SJSA1 (cell line): ENCODE measurements at regions not wholly inside any gene's neighbourhood (a gene's known extent, or its start where the extent isn't known, plus 50 kb on each side); places are given as distances from the start of the nearest gene placed in this dataset.
"Not testable (repeated sequence)": the region's sequence is repeated elsewhere in the genome, so short reads cannot be mapped to it uniquely, and the experiment has no call there.

Experiments used
- DNase-seq, 2 experiments: peaks; one replicate each; pipeline ENCODE4 v3.0.0-alpha.2; 2015 to 2020; ENCODE audit warnings: low spot score in 2 of 2, low read depth in 1 of 2
- H3K27ac ChIP-seq: fragments of 250-450 bp; sonication (Bioruptor Pico); 2 replicates; pipeline ENCODE4 v1.5.1; 2020; ENCODE audit warnings: mild to moderate bottlenecking, moderate library complexity
- H3K27me3 ChIP-seq: fragments of 250-450 bp; sonication (Bioruptor Pico); replicated peaks from 2 replicates; pipeline ENCODE4 v1.5.1; 2020; ENCODE audit warnings: mild to moderate bottlenecking, moderate library complexity
- H3K36me3 ChIP-seq: fragments of 250-450 bp; sonication (Bioruptor Pico); 2 replicates; pipeline ENCODE4 v1.5.1; 2020; ENCODE audit warnings: mild to moderate bottlenecking
- H3K4me1 ChIP-seq: fragments of 250-450 bp; sonication (Bioruptor Pico); replicated peaks from 2 replicates; pipeline ENCODE4 v1.6.1; 2021; ENCODE audit warnings: mild to moderate bottlenecking
- H3K4me3 ChIP-seq: fragments of 250-450 bp; sonication (Bioruptor Pico); 2 replicates; pipeline ENCODE4 v1.5.1; 2020; ENCODE audit warnings: mild to moderate bottlenecking
- H3K9me3 ChIP-seq: fragments of 250-450 bp; sonication (Bioruptor Pico); replicated peaks from 2 replicates; pipeline ENCODE4 v1.5.1; 2020; ENCODE audit warnings: mild to moderate bottlenecking

DNA sequence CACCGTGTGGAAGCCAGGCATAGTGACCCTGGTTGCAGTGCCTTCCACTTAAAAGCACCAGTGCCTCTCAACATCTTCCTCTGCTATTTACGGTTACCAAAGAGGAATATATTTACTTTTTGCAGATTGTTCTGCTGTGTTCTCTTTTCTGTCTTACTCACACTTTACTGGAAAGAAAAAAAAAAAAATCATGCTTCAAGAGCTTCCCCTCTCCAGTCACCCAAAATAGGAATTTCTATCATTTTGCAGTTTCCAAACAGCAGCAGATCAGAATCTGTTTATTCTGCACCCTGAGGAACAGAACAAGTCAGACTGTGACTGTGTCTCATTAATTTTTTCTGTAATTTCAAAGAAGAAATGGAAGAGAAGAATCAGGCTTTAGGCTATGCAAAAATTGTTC is 96.1 kb downstream of the KCNJ2 start:
- no peaks in the 10 kb centered on the region for H3K36me3 ChIP-seq
- H3K4me1 ChIP-seq: no peaks in the 10 kb centered on the region
- no peaks in the 10 kb centered on the region for H3K9me3 ChIP-seq
- H3K4me3 ChIP-seq: no peak overlapping the region
- H3K27me3 ChIP-seq: no peaks in the 10 kb centered on the region
- DNase-seq: no peak
- no peak overlapping the region for H3K27ac ChIP-seq

DNA sequence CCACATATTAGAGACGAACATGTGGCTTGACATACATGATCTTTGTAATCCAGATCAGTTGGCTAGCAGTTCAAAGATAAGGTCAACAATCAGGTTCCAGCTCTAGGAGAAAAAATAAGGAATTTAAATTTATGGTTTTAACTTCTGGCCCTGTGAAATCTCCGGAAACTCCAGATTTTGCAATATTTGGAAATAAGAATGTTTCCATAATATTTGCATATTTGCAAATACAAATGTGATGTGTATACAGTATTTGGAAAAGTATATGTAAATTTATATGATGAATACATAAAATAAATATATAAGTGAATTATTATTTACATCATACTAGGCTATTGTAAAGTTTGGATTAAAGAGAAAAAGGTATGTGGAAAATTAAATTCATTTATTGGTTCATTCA is 97.1 kb downstream of the KCNJ2 start:
- Histone ChIP-seq H3K4me3 (no peak overlapping the region), H3K9me3 (no peaks in the 10 kb centered on the region; the same call in 1 of the 2 replicates), H3K27ac (no peak overlapping the region), H3K36me3 (no peaks in the 10 kb centered on the region), H3K27me3 (no peaks in the 10 kb centered on the region), H3K4me1 (no peaks in the 10 kb centered on the region)
- no peak for DNase-seq

DNA sequence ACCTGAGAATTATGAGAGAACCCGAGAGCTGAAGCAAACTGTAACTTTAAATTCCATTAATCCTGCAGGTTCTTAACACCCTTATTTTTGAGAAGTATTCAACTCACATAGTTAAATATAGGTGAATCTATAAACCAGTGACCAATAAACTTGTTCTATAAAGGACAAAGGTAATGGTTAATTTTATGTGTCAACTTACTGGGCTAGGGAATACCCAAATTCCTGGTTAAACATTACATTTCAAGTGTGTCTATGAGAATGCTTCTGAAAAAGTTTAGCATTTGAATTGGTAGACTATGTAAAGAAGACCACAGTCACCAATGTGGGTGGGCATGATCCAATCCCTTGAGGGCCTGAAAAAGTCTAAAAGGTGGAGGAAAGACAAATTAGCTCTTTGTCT is 99.1 kb downstream of the KCNJ2 start:
- DNase-seq: no peak
- Histone ChIP-seq H3K9me3 (no peaks in the 10 kb centered on the region; the same call in 1 of the 2 replicates), H3K27me3 (no peaks in the 10 kb centered on the region), H3K4me1 (no peaks in the 10 kb centered on the region), H3K4me3 (no peak overlapping the region), H3K36me3 (no peaks in the 10 kb centered on the region), H3K27ac (no peak overlapping the region)

DNA sequence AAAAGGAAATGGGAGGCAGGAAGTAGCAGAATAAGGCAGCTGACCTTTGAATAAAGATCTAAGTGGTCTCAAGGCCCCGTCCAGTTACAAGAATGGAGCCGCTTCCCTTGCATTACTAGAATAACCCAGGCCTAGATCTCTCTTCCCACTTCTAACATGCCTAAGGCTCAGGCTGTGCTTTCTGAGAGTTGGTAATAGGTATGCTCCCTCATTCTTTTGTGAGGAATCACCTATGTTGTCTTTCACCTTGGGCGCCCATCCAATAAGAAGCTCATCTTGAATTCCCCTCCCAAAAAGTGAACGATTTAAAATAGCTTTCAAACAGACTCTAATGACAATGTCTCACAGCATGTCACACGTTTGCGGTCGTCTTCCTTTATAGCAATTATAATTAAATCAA is 101.2 kb downstream of the KCNJ2 start:
- DNase-seq: no peak
- Histone ChIP-seq H3K27me3 (no peaks in the 10 kb centered on the region), H3K27ac (no peak overlapping the region), H3K4me3 (no peak overlapping the region), H3K36me3 (no peaks in the 10 kb centered on the region), H3K4me1 (no peaks in the 10 kb centered on the region), H3K9me3 (no peaks in the 10 kb centered on the region; the same call in 1 of the 2 replicates)

DNA sequence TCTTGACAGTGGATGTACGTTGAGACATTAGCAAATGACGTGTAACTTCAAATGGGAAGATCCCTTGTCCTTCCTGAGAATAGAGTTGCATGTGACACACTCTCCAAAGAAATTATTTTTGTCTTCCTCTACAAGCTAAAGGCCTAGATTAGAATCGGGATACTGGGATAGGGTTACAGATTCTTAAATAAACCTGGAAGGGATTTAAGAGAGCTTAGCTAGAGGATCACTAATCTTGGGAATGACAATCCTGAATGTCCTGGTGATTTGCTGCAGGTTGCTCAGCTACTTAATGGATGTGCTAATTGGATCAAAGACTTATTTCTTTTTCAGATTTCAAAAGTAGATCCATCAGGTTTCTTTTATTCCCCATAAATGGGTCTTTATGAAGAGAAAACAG is 101.9 kb downstream of the KCNJ2 start:
- DNase-seq: no peak
- H3K36me3 ChIP-seq: no peaks in the 10 kb centered on the region
- H3K9me3 ChIP-seq: no peaks in the 10 kb centered on the region; the same call in 1 of the 2 replicates
- H3K4me1 ChIP-seq: no peaks in the 10 kb centered on the region
- H3K27me3 ChIP-seq: no peaks in the 10 kb centered on the region
- no peak overlapping the region for H3K4me3 ChIP-seq
- no peak overlapping the region for H3K27ac ChIP-seq

DNA sequence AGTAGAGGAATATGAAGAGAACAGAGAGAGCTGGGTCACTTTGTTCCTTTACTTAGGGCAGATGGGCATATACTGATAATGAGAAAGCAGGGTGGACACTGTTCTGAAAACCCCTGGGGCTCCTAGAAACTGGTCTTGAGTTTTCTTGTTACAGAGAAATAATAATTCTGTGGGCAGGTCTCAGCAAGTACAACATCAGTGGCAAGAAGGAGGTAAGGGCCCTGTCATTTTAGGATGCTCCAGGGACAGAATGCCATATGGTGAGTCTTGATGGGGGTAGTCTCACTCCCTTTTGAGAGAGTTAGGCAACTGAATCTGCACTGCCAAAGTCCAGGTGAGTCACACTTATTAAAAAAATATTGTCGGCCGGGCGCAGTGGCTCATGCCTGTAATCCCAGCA is 102.3 kb downstream of the KCNJ2 start:
- Histone ChIP-seq H3K27me3 (no peaks in the 10 kb centered on the region), H3K36me3 (no peaks in the 10 kb centered on the region), H3K4me3 (no peak overlapping the region), H3K4me1 (no peaks in the 10 kb centered on the region), H3K9me3 (no peaks in the 10 kb centered on the region; the same call in 1 of the 2 replicates), H3K27ac (no peak overlapping the region)
- DNase-seq: no peak

DNA sequence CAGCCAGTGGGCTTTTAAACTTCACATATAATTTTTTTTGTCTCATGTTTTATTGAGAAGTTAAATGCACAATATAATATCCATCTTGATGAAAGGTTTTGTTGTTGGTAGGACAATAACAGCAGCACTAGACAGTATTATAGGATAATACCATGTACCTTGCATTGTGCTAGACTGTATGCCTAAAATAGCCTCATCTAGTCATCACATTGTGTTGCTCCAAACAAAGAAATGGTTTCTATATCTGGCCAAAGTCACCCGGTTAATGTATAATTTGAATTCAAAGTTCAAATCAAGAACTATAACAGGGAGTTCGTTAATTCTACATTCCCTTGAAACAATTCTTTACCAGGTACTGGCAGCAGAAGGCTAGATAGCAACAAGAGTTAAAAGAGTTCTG is 104.9 kb downstream of the KCNJ2 start:
- Histone ChIP-seq H3K36me3 (no peaks in the 10 kb centered on the region), H3K27ac (no peak overlapping the region), H3K9me3 (no peaks in the 10 kb centered on the region; the same call in 1 of the 2 replicates), H3K4me3 (no peak overlapping the region), H3K4me1 (no peaks in the 10 kb centered on the region), H3K27me3 (peaks cover 2% of the 10 kb centered on the region; the same call in 1 of the 2 replicates)
- no peak for DNase-seq

DNA sequence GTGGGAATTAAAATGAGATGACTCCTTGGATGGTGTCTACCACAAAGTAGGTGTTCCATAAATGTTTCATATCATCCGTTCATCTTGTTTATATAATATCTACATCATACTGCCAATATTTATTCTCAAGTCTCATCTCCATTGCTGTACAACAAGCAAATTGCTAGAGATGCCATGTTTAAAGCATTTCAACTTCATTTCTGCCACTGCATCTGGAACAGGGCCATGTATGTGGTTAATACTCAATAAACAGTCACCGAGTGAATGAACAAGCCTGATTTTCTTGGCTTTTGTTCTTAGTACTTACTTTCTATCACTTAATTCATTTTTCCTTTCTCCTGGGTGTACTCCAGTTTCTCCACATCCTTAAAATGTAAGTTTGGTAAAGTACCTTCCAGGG is 107.6 kb downstream of the KCNJ2 start:
- Histone ChIP-seq H3K27ac (no peak overlapping the region), H3K4me3 (no peak overlapping the region), H3K4me1 (no peaks in the 10 kb centered on the region), H3K9me3 (no peaks in the 10 kb centered on the region), H3K36me3 (no peaks in the 10 kb centered on the region), H3K27me3 (peaks cover 8% of the 10 kb centered on the region)
- no peak for DNase-seq

DNA sequence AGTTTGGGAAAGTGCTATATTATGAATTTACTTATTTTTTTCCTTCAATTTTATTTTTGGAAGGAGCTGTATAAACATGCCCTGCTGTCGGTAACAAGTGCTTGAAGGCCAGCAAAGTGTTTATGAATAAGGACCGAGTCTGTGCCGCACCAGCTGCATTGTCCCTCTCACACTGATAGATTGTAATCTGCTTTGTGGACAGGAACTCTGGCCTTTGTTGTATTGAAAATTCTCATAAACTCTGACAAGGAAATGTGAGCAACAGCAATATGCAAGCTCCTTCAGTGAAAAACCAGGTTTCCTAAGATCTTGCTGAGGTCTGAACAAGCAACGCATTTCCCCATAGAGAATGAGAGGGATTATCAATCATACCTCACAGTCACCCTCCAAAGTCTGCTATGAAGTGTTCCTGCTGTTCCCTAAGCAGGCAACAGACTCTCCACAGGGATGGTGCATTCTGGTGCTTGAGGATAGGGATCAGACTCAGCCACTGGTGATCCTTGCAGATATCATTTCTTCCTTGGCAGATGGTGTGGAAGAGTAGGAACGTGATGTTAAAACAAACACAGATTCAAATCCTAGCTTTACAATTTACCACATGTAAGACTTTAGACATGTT is 109.6 kb downstream of the KCNJ2 start:
- no peak for DNase-seq
- Histone ChIP-seq H3K27ac (no peak overlapping the region), H3K9me3 (no peaks in the 10 kb centered on the region)

DNA sequence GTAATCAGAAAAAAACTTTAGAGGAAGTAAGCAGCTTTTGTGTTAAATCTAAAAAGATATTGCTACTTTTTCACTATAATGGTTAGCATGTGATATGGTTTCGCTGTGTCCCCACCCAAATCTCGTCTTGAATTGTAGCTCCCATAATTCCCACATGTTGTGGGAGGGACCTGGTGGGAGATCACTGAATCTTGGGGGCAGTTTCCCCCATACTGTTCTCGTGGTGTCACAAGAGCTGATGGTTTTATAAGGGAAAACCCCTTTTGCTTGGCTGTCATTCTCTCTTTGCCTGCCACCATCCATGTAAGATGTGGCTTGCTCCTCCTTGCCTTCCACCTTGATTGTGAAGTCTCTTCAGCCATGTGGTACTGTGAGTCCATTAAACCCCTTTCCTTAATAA is 117.1 kb downstream of the KCNJ2 start:
- Histone ChIP-seq H3K4me1 (no peaks in the 10 kb centered on the region), H3K36me3 (no peaks in the 10 kb centered on the region), H3K4me3 (no peak overlapping the region), H3K9me3 (no peaks in the 10 kb centered on the region; the same call in 1 of the 2 replicates), H3K27ac (no peak overlapping the region), H3K27me3 (peaks cover 3% of the 10 kb centered on the region; the same call in 1 of the 2 replicates)
- DNase-seq: no peak

More for the DNA sequence above, 109.6 kb downstream of the KCNJ2 start:
- Histone ChIP-seq H3K4me1 (no peaks in the 10 kb centered on the region), H3K36me3 (no peaks in the 10 kb centered on the region), H3K4me3 (no peak overlapping the region), H3K27me3 (peaks cover 8% of the 10 kb centered on the region)

DNA sequence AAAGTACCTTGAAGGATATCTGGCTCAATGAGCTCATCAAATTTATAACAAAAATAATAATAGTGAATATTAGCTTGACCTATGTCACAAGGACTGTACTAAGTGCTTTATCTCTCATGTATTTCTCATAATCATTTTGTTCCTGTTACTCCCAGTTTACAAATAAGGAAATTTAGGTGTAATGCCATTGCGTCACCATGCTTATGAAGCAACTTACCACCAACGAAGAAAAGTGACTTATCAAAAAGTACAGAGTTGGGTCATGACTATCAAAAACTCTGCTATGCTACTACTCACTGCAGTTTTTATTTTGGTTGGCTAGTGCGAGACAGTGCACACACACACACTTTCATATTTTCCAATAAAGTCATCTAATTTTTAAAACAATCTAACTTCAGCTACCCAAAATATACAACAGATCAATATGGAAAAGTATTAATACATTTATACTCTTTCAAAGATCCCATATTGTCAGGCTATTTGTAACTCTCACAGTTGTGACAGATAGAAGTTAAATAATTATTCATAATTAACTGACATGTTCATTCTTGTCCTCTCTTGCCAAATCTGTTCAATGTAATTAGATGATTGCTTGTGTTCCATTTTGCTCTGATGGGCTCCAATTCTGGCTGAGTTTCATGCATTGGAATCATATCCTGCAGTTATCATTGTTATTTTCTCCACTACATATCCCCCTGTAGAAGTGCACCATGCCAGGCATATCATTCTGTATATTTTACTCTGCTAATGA is 119.4 kb downstream of the KCNJ2 start:
- Histone ChIP-seq H3K9me3 (no peaks in the 10 kb centered on the region; the same call in none of the 2 replicates), H3K4me3 (no peak overlapping the region), H3K27ac (no peak overlapping the region), H3K4me1 (no peaks in the 10 kb centered on the region), H3K36me3 (no peaks in the 10 kb centered on the region), H3K27me3 (no peaks in the 10 kb centered on the region)
- DNase-seq: no peak

DNA sequence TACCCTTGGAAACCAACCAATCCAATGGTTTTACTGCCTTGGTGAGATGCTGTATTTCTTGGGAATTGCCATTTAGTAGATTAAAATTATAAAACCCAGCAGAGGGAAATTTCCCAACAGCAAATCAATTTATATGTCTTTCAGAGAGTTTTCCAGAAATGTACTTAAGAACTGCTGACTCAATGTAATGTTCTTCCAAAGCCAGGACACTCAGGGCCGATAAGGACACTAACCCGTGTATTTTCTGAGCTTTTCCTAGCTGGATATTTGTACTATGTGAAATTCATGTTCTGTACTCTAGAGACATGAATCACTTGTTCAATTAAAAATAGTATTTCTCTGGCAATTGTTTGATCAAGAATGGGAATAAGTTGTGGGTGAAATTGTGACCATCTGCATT is 121.4 kb downstream of the KCNJ2 start:
- H3K9me3 ChIP-seq: no peaks in the 10 kb centered on the region; the same call in none of the 2 replicates
- no peak for DNase-seq
- no peak overlapping the region for H3K4me3 ChIP-seq
- H3K27me3 ChIP-seq: no peaks in the 10 kb centered on the region
- H3K4me1 ChIP-seq: no peaks in the 10 kb centered on the region
- no peaks in the 10 kb centered on the region for H3K36me3 ChIP-seq
- no peak overlapping the region for H3K27ac ChIP-seq

DNA sequence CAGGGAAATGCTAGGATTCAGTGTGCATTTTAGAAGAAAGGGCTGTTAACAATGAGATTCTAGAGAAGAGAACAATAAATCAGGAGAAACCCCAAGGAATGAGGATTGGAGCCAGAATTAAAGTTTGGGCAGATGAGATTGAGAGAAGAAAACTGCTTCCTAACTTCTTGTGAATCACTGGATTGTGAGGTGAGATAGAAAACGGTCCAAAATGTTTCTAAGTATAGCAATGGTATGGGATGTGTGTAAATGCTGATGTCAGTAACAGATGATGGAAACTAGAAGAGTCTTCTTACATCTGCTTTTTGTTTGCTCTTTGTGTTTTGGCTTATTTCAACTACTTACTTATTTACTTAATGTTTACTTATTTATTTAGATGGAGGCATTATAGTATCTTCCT is 123.0 kb downstream of the KCNJ2 start:
- no peaks in the 10 kb centered on the region for H3K36me3 ChIP-seq
- H3K27me3 ChIP-seq: no peaks in the 10 kb centered on the region; the same call in 1 of the 2 replicates
- H3K27ac ChIP-seq: no peak overlapping the region
- DNase-seq: no peak
- H3K9me3 ChIP-seq: no peaks in the 10 kb centered on the region; the same call in 1 of the 2 replicates
- no peak overlapping the region for H3K4me3 ChIP-seq
- no peaks in the 10 kb centered on the region for H3K4me1 ChIP-seq

DNA sequence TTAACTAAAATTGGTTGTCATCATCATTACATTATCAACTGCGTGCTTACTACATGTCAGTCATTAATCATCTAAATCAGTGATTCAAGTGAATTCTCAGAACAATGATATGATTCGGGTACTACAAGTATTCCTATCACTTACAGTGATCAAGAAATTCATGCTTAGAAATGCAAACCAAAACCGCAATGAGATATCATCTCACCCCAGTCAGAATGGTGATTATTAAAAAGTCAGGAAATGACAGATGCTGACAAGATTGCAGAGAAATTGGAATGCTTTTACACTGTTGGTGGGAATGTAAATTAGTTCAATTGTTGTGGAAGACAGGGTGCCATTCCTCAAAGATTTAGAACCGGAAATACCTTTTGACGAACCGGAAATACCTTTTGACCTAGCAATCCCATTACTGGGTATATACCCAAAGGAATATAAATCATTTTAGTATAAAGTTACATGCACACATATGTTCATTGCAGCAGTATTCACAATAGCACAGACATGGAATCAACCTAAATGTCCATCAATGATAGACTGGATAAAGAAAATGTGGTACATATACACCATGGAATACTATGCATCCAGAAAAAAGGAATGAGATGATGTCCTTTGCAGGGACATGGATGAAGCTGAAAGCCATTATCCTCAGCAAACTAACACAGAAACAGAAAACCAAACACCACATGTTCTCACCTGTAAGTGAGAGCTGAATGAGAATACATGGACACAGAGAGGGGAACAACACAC is 124.4 kb downstream of the KCNJ2 start:
- not testable (repeated sequence) for DNase-seq, H3K27me3 ChIP-seq, H3K4me3 ChIP-seq, H3K9me3 ChIP-seq, H3K27ac ChIP-seq, H3K36me3 ChIP-seq, H3K4me1 ChIP-seq
